Stomach (tissue), 8 donors: ENCODE measurements at regions not wholly inside any gene's neighbourhood (a gene's known extent, or its start where the extent isn't known, plus 50 kb on each side); places are given as distances from the start of the nearest gene placed in this dataset.
"Not testable (repeated sequence)": the region's sequence is repeated elsewhere in the genome, so short reads cannot be mapped to it uniquely, and the experiment has no call there.

Experiments
- DNase-seq, 2 donors: peaks; one replicate each; pipeline versions ENCODE4 v3.0.0 to v3.0.0-alpha.2; 2013 to 2019
- H3K27ac ChIP-seq, 5 donors: fragments of 200-600 bp in 4 of 5; sonication (generic) in 4 of 5; one replicate each; pipeline ENCODE4 v1.5.1; 2013 to 2019; ENCODE audit warnings: mild to moderate bottlenecking in 1 of 5, moderate library complexity in 1 of 5
- H3K27me3 ChIP-seq, 3 donors: fragments of 200-600 bp; sonication (generic); one replicate each; pipeline ENCODE4 v1.5.1; 2017 to 2019; ENCODE audit warnings: mixed run types in 1 of 3
- H3K36me3 ChIP-seq, 4 donors: fragments of 200-600 bp; sonication (generic); 1 replicate in 3 of 4; 2 replicates in 1 of 4; pipeline ENCODE4 v1.5.1; 2016 to 2019
- H3K4me1 ChIP-seq, 4 donors: fragments of 200-600 bp; sonication (generic); one replicate each; pipeline ENCODE4 v1.5.1; 2016 to 2019
- H3K4me3 ChIP-seq, 4 donors: fragments of 200-600 bp; sonication (generic) in 3 of 4; one replicate each; pipeline ENCODE4 v1.5.1; 2016 to 2019; ENCODE audit warnings: mild to moderate bottlenecking in 1 of 4
- H3K9me3 ChIP-seq, 4 donors: fragments of 200-600 bp; sonication (generic); one replicate each; pipeline ENCODE4 v1.5.1; 2016 to 2019
- CTCF ChIP-seq, 7 experiments: fragments of 450-650 bp in 4 of 7; fragments of 200-600 bp in 3 of 7; sonication (generic) in 3 of 7; IDR thresholded peaks; one replicate each; pipeline ENCODE4 v1.5.1; 2016 to 2019; ENCODE audit warnings: antibody characterized with exemption in 7 of 7, control low read depth in 2 of 7, mild to moderate bottlenecking in 1 of 7
- EP300 ChIP-seq: sonication (generic); formaldehyde crosslinking; IDR thresholded peaks from one replicate; pipeline ENCODE4 v1.6.1; 2017; ENCODE audit warnings: antibody characterized with exemption
- POLR2A ChIP-seq, 4 donors: fragments of 450-650 bp; IDR thresholded peaks; one replicate each; pipeline ENCODE4 v1.6.1; 2016; ENCODE audit warnings: antibody characterized with exemption in 4 of 4, control low read depth in 2 of 4, mild to moderate bottlenecking in 1 of 4, moderate library complexity in 1 of 4
- POLR2AphosphoS5 ChIP-seq, 3 donors: sonication (generic); formaldehyde crosslinking; IDR thresholded peaks; one replicate each; pipeline ENCODE4 v1.6.1; 2016; ENCODE audit warnings: antibody characterized with exemption in 3 of 3
- WGBS, 5 donors: extraction: QIAGEN DNeasy Blood & Tissue Kit in 3 of 5; methylation state at CpG; one replicate each; pipeline versions ENCODE4 v1.1.5 to v1.1.7; 2013 to 2018; 5-methylcytosine and 5-hydroxymethylcytosine counted together
- intact Hi-C: fragments of 100-400 bp; cut with DNase I; formaldehyde crosslinking; loops from one replicate; pipeline ENCODE4 v1.15.1; 2023; ENCODE audit warnings: low total_unique reads
- donor health status: healthy with polysubstance abuse.
- donor health status: Bipolar disorder and iron deficiency.
- donor health status: healthy.

- Histone ChIP-seq H3K27ac (no peak overlapping the region), H3K9me3 (no peaks in the 10 kb centered on the region), H3K4me3 (no peak overlapping the region), H3K4me1 (no peaks in the 10 kb centered on the region), H3K27me3 (no peaks in the 10 kb centered on the region), H3K36me3 (no peaks in the 10 kb centered on the region)
- no peak for TF ChIP-seq CTCF (IDR thresholded peaks at IDR 0.05)
- TF ChIP-seq POLR2AphosphoS5 (IDR thresholded peaks at IDR 0.05), result no peak
- no peak for TF ChIP-seq POLR2A (IDR thresholded peaks at IDR 0.05)
- DNase-seq, result no peak
- intact Hi-C loops, result no loop called here
Observed at GRCh38 chr4:106579236-106579635, 210.7 kb upstream of the GIMD1 start.

- 75 to 83% (median 80%) methylated on average over 7 of the region's 7 CpGs for WGBS, 5 donors
- Histone ChIP-seq H3K27me3 (no peaks in the 10 kb centered on the region), H3K9me3 (no peaks in the 10 kb centered on the region), H3K4me3 (no peak overlapping the region), H3K36me3 (no peaks in the 10 kb centered on the region), H3K4me1 (no peaks in the 10 kb centered on the region), H3K27ac (no peak overlapping the region)
- intact Hi-C loops, result no loop called here
- DNase-seq, result peak in 1 of 2 donors; percentile 41
- TF ChIP-seq EP300, result no peak
- no peak for TF ChIP-seq POLR2AphosphoS5 (IDR thresholded peaks at IDR 0.05)
- TF ChIP-seq POLR2A (IDR thresholded peaks at IDR 0.05), result no peak
- no peak for TF ChIP-seq CTCF (IDR thresholded peaks at IDR 0.05)
Observed at GRCh38 chr4:106569146-106570031, 200.8 kb upstream of the GIMD1 start.

GRCh38 chr4:106565727-106566126, 197.1 kb upstream of the GIMD1 start:
- 80 to 88% (median 85%) methylated on average over 2 of the region's 2 CpGs for WGBS, 5 donors

GRCh38 chr4:106563637-106564036, 195.1 kb upstream of the GIMD1 start:
- H3K27me3 ChIP-seq, H3K36me3 ChIP-seq, DNase-seq, H3K4me1 ChIP-seq, intact Hi-C loops, H3K27ac ChIP-seq, H3K4me3 ChIP-seq: not testable (repeated sequence)
- WGBS, 5 donors, result 85 to 94% (median 87%) methylated on average over 11 of the region's 11 CpGs
- H3K9me3 ChIP-seq, result peaks cover 0 to 24% (median 10%) of the 10 kb centered on the region in 4 donors

More at GRCh38 chr4:106565727-106566126, 197.1 kb upstream of the GIMD1 start:
- Histone ChIP-seq H3K27me3 (no peaks in the 10 kb centered on the region), H3K9me3 (peaks cover 0 to 15% (median 8%) of the 10 kb centered on the region in 4 donors), H3K4me3 (no peak overlapping the region), H3K27ac (no peak overlapping the region), H3K4me1 (no peaks in the 10 kb centered on the region), H3K36me3 (no peaks in the 10 kb centered on the region)
- no peak for TF ChIP-seq POLR2AphosphoS5 (IDR thresholded peaks at IDR 0.05)
- TF ChIP-seq EP300, result no peak
- TF ChIP-seq CTCF (IDR thresholded peaks at IDR 0.05), result no peak
- no peak for TF ChIP-seq POLR2A (IDR thresholded peaks at IDR 0.05)
- intact Hi-C loops, result no loop called here
- no peak for DNase-seq

GRCh38 chr4:106551724-106552123, 183.1 kb upstream of the GIMD1 start:
- Histone ChIP-seq H3K36me3 (no peaks in the 10 kb centered on the region), H3K27me3 (no peaks in the 10 kb centered on the region), H3K4me3 (no peak overlapping the region), H3K27ac (no peak overlapping the region), H3K4me1 (no peaks in the 10 kb centered on the region), H3K9me3 (peaks cover 0 to 12% (median 7%) of the 10 kb centered on the region in 4 donors)
- intact Hi-C loops, result no loop called here
- no peak for DNase-seq
- TF ChIP-seq POLR2A (IDR thresholded peaks at IDR 0.05), result no peak
- no peak for TF ChIP-seq POLR2AphosphoS5 (IDR thresholded peaks at IDR 0.05)
- no peak for TF ChIP-seq CTCF (IDR thresholded peaks at IDR 0.05)
- no peak for TF ChIP-seq EP300
- 96 to 100% (median 97%) methylated on average over 2 of the region's 2 CpGs for WGBS, 5 donors
